Stimulated activated effector memory CD8-positive, alpha-beta T cell treated with anti-CD3 and anti-CD28 coated beads, Interleukin-12 subunit alpha, Interleukin-12 subunit beta, amount 100 ng/mL, for 72 hours (primary cell): ENCODE measurements at regions not wholly inside any gene's neighbourhood (a gene's known extent, or its start where the extent isn't known, plus 50 kb on each side); places are given as distances from the start of the nearest gene placed in this dataset.
A peak's percentile ranks its signal among the peaks of the same experiment; 100 is the strongest.

Experiments used
- ATAC-seq: fragments of 150-1000 bp; cut with Tn5 transposase; 2 replicates; pipeline ENCODE4 v1.10.0; 2021
- DNase-seq, 2 donors: peaks; one replicate each; pipeline ENCODE4 v3.0.0; 2021 to 2022; ENCODE audit warnings: low spot score in 2 of 2
- H3K27ac Mint-ChIP-seq: one replicate; pipeline ENCODE4 v1.8.0; 2022; ENCODE audit warnings: mild to moderate bottlenecking, mixed read lengths
- H3K36me3 Mint-ChIP-seq: one replicate; pipeline ENCODE4 v1.8.0; 2022; ENCODE audit warnings: mild to moderate bottlenecking, mixed read lengths
- H3K4me1 Mint-ChIP-seq: one replicate; pipeline ENCODE4 v1.8.0; 2022; ENCODE audit warnings: mixed read lengths
- H3K4me3 Mint-ChIP-seq: one replicate; pipeline ENCODE4 v1.8.0; 2022; ENCODE audit warnings: mild to moderate bottlenecking, mixed read lengths
- H3K9me3 Mint-ChIP-seq: one replicate; pipeline ENCODE4 v1.8.0; 2022; ENCODE audit warnings: mixed read lengths

GRCh38 chr7:132072873-132073272, 503.4 kb downstream of the PLXNA4 start:
- H3K36me3 Mint-ChIP-seq, result no peaks in the 10 kb centered on the region
- no peak overlapping the region for H3K27ac Mint-ChIP-seq
- H3K4me3 Mint-ChIP-seq, result no peak overlapping the region
- H3K9me3 Mint-ChIP-seq, result no peaks in the 10 kb centered on the region
- no peaks in the 10 kb centered on the region for H3K4me1 Mint-ChIP-seq
- peak; percentile 3 for ATAC-seq
- DNase-seq, result no peak

GRCh38 chr7:132072165-132072564, 504.1 kb downstream of the PLXNA4 start:
- H3K4me3 Mint-ChIP-seq, result no peak overlapping the region
- DNase-seq (no peak), ATAC-seq (peak; percentile 3)
- no peaks in the 10 kb centered on the region for H3K4me1 Mint-ChIP-seq
- H3K9me3 Mint-ChIP-seq, result no peaks in the 10 kb centered on the region
- H3K27ac Mint-ChIP-seq, result no peak overlapping the region
- H3K36me3 Mint-ChIP-seq, result no peaks in the 10 kb centered on the region

- H3K9me3 Mint-ChIP-seq, result no peaks in the 10 kb centered on the region
- no peaks in the 10 kb centered on the region for H3K4me1 Mint-ChIP-seq
- DNase-seq (no peak), ATAC-seq (no peak)
- no peaks in the 10 kb centered on the region for H3K36me3 Mint-ChIP-seq
- no peak overlapping the region for H3K27ac Mint-ChIP-seq
- H3K4me3 Mint-ChIP-seq, result no peak overlapping the region
Observed at GRCh38 chr7:132069306-132069705, 507.0 kb downstream of the PLXNA4 start.

- no peaks in the 10 kb centered on the region for H3K36me3 Mint-ChIP-seq
- ATAC-seq, result no peak
- no peak for DNase-seq
- H3K4me3 Mint-ChIP-seq, result no peak overlapping the region
- no peak overlapping the region for H3K27ac Mint-ChIP-seq
- no peaks in the 10 kb centered on the region for H3K4me1 Mint-ChIP-seq
- H3K9me3 Mint-ChIP-seq, result no peaks in the 10 kb centered on the region
Observed at GRCh38 chr7:132066761-132067171, 509.5 kb downstream of the PLXNA4 start.

GRCh38 chr7:132065989-132066603, 509.7 kb upstream of the PODXL start:
- no peaks in the 10 kb centered on the region for H3K4me1 Mint-ChIP-seq
- H3K4me3 Mint-ChIP-seq, result no peak overlapping the region
- H3K36me3 Mint-ChIP-seq, result no peaks in the 10 kb centered on the region
- ATAC-seq (no peak), DNase-seq (no peak)
- no peak overlapping the region for H3K27ac Mint-ChIP-seq
- H3K9me3 Mint-ChIP-seq, result no peaks in the 10 kb centered on the region

GRCh38 chr7:132065193-132065988, 509.0 kb upstream of the PODXL start:
- Mint-ChIP-seq H3K4me3 (no peak overlapping the region), H3K36me3 (no peaks in the 10 kb centered on the region), H3K9me3 (no peaks in the 10 kb centered on the region), H3K27ac (no peak overlapping the region), H3K4me1 (no peaks in the 10 kb centered on the region)
- DNase-seq (no peak), ATAC-seq (no peak)

- ATAC-seq (no peak), DNase-seq (no peak)
- Mint-ChIP-seq H3K4me3 (no peak overlapping the region), H3K36me3 (no peaks in the 10 kb centered on the region), H3K9me3 (no peaks in the 10 kb centered on the region), H3K4me1 (no peaks in the 10 kb centered on the region), H3K27ac (no peak overlapping the region)
Observed at GRCh38 chr7:132063800-132064199, 507.4 kb upstream of the PODXL start.

GRCh38 chr7:132061937-132062336, 505.5 kb upstream of the PODXL start:
- DNase-seq (no peak), ATAC-seq (no peak)
- Mint-ChIP-seq H3K4me3 (no peak overlapping the region), H3K27ac (no peak overlapping the region), H3K4me1 (no peaks in the 10 kb centered on the region), H3K9me3 (no peaks in the 10 kb centered on the region), H3K36me3 (no peaks in the 10 kb centered on the region)

GRCh38 chr7:132059141-132059540, 502.7 kb upstream of the PODXL start:
- ATAC-seq (peak; percentile 49), DNase-seq (no peak)
- no peaks in the 10 kb centered on the region for H3K9me3 Mint-ChIP-seq
- no peak overlapping the region for H3K4me3 Mint-ChIP-seq
- H3K4me1 Mint-ChIP-seq, result no peaks in the 10 kb centered on the region
- H3K27ac Mint-ChIP-seq, result no peak overlapping the region
- H3K36me3 Mint-ChIP-seq, result no peaks in the 10 kb centered on the region

- ATAC-seq (no peak), DNase-seq (peak in 1 of 2 donors; percentile 4)
- Mint-ChIP-seq H3K27ac (no peak overlapping the region), H3K4me1 (no peaks in the 10 kb centered on the region), H3K36me3 (no peaks in the 10 kb centered on the region), H3K4me3 (no peak overlapping the region), H3K9me3 (no peaks in the 10 kb centered on the region)
Observed at GRCh38 chr7:132055336-132056120, 499.1 kb upstream of the PODXL start.

- H3K36me3 Mint-ChIP-seq, result no peaks in the 10 kb centered on the region
- no peaks in the 10 kb centered on the region for H3K4me1 Mint-ChIP-seq
- no peaks in the 10 kb centered on the region for H3K9me3 Mint-ChIP-seq
- H3K4me3 Mint-ChIP-seq, result no peak overlapping the region
- ATAC-seq (no peak), DNase-seq (peak in 1 of 2 donors; percentile 8)
- no peak overlapping the region for H3K27ac Mint-ChIP-seq
Observed at GRCh38 chr7:132053871-132054270, 497.4 kb upstream of the PODXL start.

GRCh38 chr7:132051311-132051710, 494.9 kb upstream of the PODXL start:
- Mint-ChIP-seq H3K36me3 (no peaks in the 10 kb centered on the region), H3K4me3 (no peak overlapping the region), H3K4me1 (no peaks in the 10 kb centered on the region), H3K27ac (no peak overlapping the region), H3K9me3 (no peaks in the 10 kb centered on the region)
- ATAC-seq (no peak), DNase-seq (no peak)

GRCh38 chr7:132049462-132050304, 493.3 kb upstream of the PODXL start:
- no peak overlapping the region for H3K4me3 Mint-ChIP-seq
- ATAC-seq (no peak), DNase-seq (peak in 1 of 2 donors; percentile 59)
- H3K27ac Mint-ChIP-seq, result no peak overlapping the region
- no peaks in the 10 kb centered on the region for H3K36me3 Mint-ChIP-seq
- H3K9me3 Mint-ChIP-seq, result no peaks in the 10 kb centered on the region
- no peaks in the 10 kb centered on the region for H3K4me1 Mint-ChIP-seq

- DNase-seq, result peak in 1 of 2 donors; percentile 15
- no peak overlapping the region for H3K27ac Mint-ChIP-seq
- no peaks in the 10 kb centered on the region for H3K9me3 Mint-ChIP-seq
- no peaks in the 10 kb centered on the region for H3K36me3 Mint-ChIP-seq
- ATAC-seq, result no peak
- no peak overlapping the region for H3K4me3 Mint-ChIP-seq
- H3K4me1 Mint-ChIP-seq, result no peaks in the 10 kb centered on the region
Observed at GRCh38 chr7:132045481-132045980, 489.1 kb upstream of the PODXL start.

GRCh38 chr7:132045002-132045401, 488.6 kb upstream of the PODXL start:
- no peaks in the 10 kb centered on the region for H3K4me1 Mint-ChIP-seq
- H3K4me3 Mint-ChIP-seq, result no peak overlapping the region
- H3K27ac Mint-ChIP-seq, result no peak overlapping the region
- ATAC-seq, result no peak
- DNase-seq, result peak in 1 of 2 donors; percentile 3
- no peaks in the 10 kb centered on the region for H3K36me3 Mint-ChIP-seq
- H3K9me3 Mint-ChIP-seq, result no peaks in the 10 kb centered on the region
